WERI-Rb-1 (cell line): ENCODE measurements at regions not wholly inside any gene's neighbourhood (a gene's known extent, or its start where the extent isn't known, plus 50 kb on each side); places are given as distances from the start of the nearest gene placed in this dataset.

Source experiments
- DNase-seq: peaks from one replicate; pipeline ENCODE4 v3.0.0-alpha.2; 2020
- H3K27ac ChIP-seq: fragments of 250-450 bp; sonication (Bioruptor Pico); 2 replicates; pipeline ENCODE4 v1.5.1; 2020; ENCODE audit warnings: mild to moderate bottlenecking, moderate library complexity
- H3K27me3 ChIP-seq: fragments of 250-450 bp; sonication (Bioruptor Pico); 2 replicates; pipeline ENCODE4 v1.5.1; 2021; ENCODE audit warnings: mild to moderate bottlenecking, low read depth, moderate library complexity; ENCODE audit not compliant: insufficient read depth, severe bottlenecking
- H3K36me3 ChIP-seq: fragments of 250-450 bp; sonication (Bioruptor Pico); 2 replicates; pipeline ENCODE4 v1.5.1; 2020; ENCODE audit warnings: mild to moderate bottlenecking, moderate library complexity
- H3K4me3 ChIP-seq: 2 replicates; pipeline ENCODE4 v1.5.1; 2011; ENCODE audit warnings: low read depth, mild to moderate bottlenecking, control low read depth, low read length
- H3K9me3 ChIP-seq: fragments of 250-450 bp; sonication (Bioruptor Pico); 2 replicates; pipeline ENCODE4 v1.5.1; 2021; ENCODE audit warnings: mild to moderate bottlenecking, moderate library complexity; ENCODE audit not compliant: severe bottlenecking
- CTCF ChIP-seq: IDR thresholded peaks from 2 replicates; pipeline ENCODE4 v1.5.1; 2011; ENCODE audit warnings: low read depth, mild to moderate bottlenecking, control low read depth, inconsistent platforms, low read length

GRCh38 chr6:147700436-147701209 lies 192.1 kb downstream of the SAMD5 start:
- Histone ChIP-seq H3K4me3 (no peak overlapping the region), H3K27ac (no peak overlapping the region), H3K9me3 (no peaks in the 10 kb centered on the region), H3K27me3 (no peaks in the 10 kb centered on the region), H3K36me3 (no peaks in the 10 kb centered on the region)
- TF ChIP-seq CTCF = no peak
- no peak for DNase-seq

- Histone ChIP-seq H3K4me3 (no peak overlapping the region), H3K27ac (no peak overlapping the region), H3K9me3 (no peaks in the 10 kb centered on the region), H3K36me3 (no peaks in the 10 kb centered on the region), H3K27me3 (no peaks in the 10 kb centered on the region)
- no peak for TF ChIP-seq CTCF
- DNase-seq = no peak
Observed at GRCh38 chr6:147704691-147705090, 196.2 kb downstream of the SAMD5 start.

GRCh38 chr6:147707524-147707923 lies 199.0 kb downstream of the SAMD5 start:
- no peak for TF ChIP-seq CTCF
- H3K4me3 ChIP-seq = no peak overlapping the region
- H3K27ac ChIP-seq = no peak overlapping the region

GRCh38 chr6:147708170-147708569 lies 199.7 kb downstream of the SAMD5 start:
- H3K36me3 ChIP-seq = no peaks in the 10 kb centered on the region
- no peaks in the 10 kb centered on the region for H3K27me3 ChIP-seq
- no peak for TF ChIP-seq CTCF
- DNase-seq = no peak
- H3K27ac ChIP-seq = no peak overlapping the region
- H3K4me3 ChIP-seq = no peak overlapping the region
- no peaks in the 10 kb centered on the region for H3K9me3 ChIP-seq

More at GRCh38 chr6:147707524-147707923, 199.0 kb downstream of the SAMD5 start:
- no peaks in the 10 kb centered on the region for H3K36me3 ChIP-seq
- no peak for DNase-seq
- no peaks in the 10 kb centered on the region for H3K9me3 ChIP-seq
- H3K27me3 ChIP-seq = no peaks in the 10 kb centered on the region

- DNase-seq = no peak
- Histone ChIP-seq H3K9me3 (no peaks in the 10 kb centered on the region), H3K27me3 (no peaks in the 10 kb centered on the region), H3K36me3 (no peaks in the 10 kb centered on the region), H3K4me3 (no peak overlapping the region), H3K27ac (no peak overlapping the region)
- no peak for TF ChIP-seq CTCF
Observed at GRCh38 chr6:147709396-147710272, 201.1 kb downstream of the SAMD5 start.
